ENCODE measurements at regions not wholly inside any gene's neighbourhood (a gene's known extent, or its start where the extent isn't known, plus 50 kb on each side); places are given as distances from the start of the nearest gene placed in this dataset.
"Not testable (repeated sequence)": the region's sequence is repeated elsewhere in the genome, so short reads cannot be mapped to it uniquely, and the experiment has no call there.

- not testable (repeated sequence) for TF ChIP-seq EZH2phosphoT487 (IDR thresholded peaks at IDR 0.05; ENCODE audit: insufficient read depth, low read depth); EZH2 (IDR thresholded peaks at IDR 0.05; ENCODE audit: insufficient read depth, poor library complexity, severe bottlenecking)
These were observed 249.7 kb downstream of the USP25 start for GRCh38 chr21:15979493-15979892.

Data from GM23248 (cell line).